GM06990 (cell line): ENCODE measurements at regions not wholly inside any gene's neighbourhood (a gene's known extent, or its start where the extent isn't known, plus 50 kb on each side); places are given as distances from the start of the nearest gene placed in this dataset.

Source experiments
- DNase-seq: peaks from one replicate; pipeline ENCODE4 v3.0.0-alpha.2; 2011; ENCODE audit not compliant: insufficient read length; ENCODE audit errors: extremely low read depth
- H3K27me3 ChIP-seq: replicated peaks from 2 replicates; pipeline ENCODE4 v1.6.0; 2011; ENCODE audit warnings: low read length; ENCODE audit not compliant: control insufficient read depth, insufficient read depth
- H3K36me3 ChIP-seq: 2 replicates; pipeline ENCODE4 v1.5.1; 2011; ENCODE audit warnings: low read length; ENCODE audit not compliant: control insufficient read depth, insufficient read depth
- H3K4me3 ChIP-seq: replicated peaks from 2 replicates; pipeline ENCODE4 v1.5.1; 2011; ENCODE audit warnings: low read depth, mild to moderate bottlenecking, control low read depth, low read length
- TF ChIP-seq, protein P1 (sequence below): IDR thresholded peaks from 2 replicates; pipeline ENCODE4 v1.5.1; 2011; ENCODE audit warnings: low read length, control low read depth, mild to moderate bottlenecking, inconsistent platforms; ENCODE audit not compliant: insufficient read depth, poor library complexity, severe bottlenecking

DNA sequence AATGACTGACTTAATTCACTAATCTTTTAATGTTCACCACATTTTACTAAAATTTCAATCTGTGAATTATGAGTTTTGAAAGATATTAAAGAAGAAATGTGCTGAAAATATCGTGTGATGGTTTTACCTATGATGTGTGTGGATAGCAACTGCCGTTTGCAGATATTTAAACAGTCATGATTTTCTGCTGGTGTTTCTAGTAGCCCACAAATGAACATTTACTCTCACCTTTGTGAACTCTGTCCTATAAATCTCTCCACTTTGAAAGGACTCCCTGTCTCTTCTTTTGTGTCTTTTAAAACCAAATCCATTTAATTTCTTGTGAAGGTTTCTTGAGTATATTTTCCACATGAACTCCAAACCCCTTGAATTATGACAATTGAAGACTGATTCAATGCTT is 771.2 kb upstream of the SALL3 start:
- Histone ChIP-seq H3K27me3 (no peaks in the 10 kb centered on the region), H3K4me3 (no peak overlapping the region), H3K36me3 (no peaks in the 10 kb centered on the region)
- DNase-seq, result no peak
- TF ChIP-seq, protein P1, sequence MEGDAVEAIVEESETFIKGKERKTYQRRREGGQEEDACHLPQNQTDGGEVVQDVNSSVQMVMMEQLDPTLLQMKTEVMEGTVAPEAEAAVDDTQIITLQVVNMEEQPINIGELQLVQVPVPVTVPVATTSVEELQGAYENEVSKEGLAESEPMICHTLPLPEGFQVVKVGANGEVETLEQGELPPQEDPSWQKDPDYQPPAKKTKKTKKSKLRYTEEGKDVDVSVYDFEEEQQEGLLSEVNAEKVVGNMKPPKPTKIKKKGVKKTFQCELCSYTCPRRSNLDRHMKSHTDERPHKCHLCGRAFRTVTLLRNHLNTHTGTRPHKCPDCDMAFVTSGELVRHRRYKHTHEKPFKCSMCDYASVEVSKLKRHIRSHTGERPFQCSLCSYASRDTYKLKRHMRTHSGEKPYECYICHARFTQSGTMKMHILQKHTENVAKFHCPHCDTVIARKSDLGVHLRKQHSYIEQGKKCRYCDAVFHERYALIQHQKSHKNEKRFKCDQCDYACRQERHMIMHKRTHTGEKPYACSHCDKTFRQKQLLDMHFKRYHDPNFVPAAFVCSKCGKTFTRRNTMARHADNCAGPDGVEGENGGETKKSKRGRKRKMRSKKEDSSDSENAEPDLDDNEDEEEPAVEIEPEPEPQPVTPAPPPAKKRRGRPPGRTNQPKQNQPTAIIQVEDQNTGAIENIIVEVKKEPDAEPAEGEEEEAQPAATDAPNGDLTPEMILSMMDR, result no peak

DNA sequence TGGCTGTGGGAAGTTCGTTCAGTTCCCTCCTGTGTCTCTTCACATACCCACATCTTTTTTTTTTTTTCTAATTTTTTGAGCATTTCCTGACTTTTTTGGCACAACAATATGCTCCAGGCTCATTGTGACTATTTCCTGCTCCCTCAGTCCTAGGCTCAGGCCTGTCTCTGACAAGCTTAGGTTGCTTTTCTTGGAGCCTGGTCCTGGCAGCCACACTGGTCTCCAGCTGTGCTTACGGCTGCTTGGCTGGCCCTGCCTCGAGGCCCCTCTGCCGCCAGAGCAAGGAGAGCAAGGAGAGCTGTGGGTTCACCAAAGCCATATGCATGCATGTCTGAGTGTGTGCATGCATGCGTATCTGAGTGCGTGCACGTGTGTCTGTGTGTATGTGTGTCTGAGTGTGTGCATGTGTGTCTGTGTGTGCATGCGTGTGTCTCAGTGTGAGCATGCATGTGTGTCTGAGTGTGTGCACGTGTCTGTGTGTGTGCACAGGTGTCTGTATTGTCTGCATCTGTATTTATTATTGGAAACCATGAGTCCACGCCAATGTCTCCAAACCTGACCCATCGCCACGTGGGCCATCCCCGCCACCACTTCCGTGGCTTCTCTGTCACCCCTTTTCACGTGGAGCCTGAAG is 766.1 kb upstream of the SALL3 start:
- DNase-seq, result no peak
- TF ChIP-seq, protein P1, result no peak
- no peaks in the 10 kb centered on the region for H3K27me3 ChIP-seq

DNA sequence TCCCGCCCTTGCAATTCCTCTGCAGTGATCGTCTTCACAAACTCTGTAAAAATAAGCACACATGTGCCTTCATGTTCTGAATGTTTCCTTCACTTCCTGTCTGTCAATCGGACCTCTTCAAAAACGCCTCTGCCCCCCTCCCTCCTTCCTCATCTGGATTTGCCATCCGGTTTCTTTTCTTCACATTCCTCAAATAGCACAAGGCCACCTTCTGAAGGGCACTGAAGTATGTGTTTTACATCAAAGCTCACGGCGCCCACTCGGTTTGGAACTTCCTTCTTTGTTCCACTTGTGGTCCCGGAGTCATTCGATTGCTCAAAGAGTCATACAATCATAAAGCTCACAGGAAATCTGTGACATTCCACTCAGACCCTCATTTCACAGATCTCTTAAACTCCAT is 758.1 kb upstream of the SALL3 start:
- Histone ChIP-seq H3K27me3 (no peaks in the 10 kb centered on the region), H3K4me3 (no peak overlapping the region), H3K36me3 (no peaks in the 10 kb centered on the region)
- DNase-seq, result no peak
- TF ChIP-seq, protein P1, result no peak

More for the DNA sequence above, 766.1 kb upstream of the SALL3 start:
- Histone ChIP-seq H3K36me3 (no peaks in the 10 kb centered on the region), H3K4me3 (no peak overlapping the region)

DNA sequence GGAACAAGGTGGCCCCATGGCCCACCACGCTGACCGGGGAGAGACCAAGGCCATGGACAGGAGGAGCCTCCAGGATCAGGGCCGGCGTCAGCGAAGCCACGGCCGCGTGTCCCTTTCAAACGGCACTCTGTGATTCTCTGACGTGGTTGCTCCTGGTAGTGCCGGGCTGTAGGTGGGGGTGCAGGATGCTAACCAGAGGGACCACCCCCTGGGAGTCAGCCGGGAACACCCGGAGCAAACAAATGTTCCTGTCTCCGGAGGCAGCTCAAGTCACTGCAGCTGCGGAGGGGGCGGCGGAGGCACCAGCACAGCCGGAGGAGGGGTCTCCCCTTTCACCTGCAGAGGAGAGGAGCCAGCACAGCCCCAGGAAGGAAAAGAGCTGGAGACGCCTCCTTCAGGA is 750.6 kb upstream of the SALL3 start:
- H3K4me3 ChIP-seq, result no peak overlapping the region
- TF ChIP-seq, protein P1, result no peak

DNA sequence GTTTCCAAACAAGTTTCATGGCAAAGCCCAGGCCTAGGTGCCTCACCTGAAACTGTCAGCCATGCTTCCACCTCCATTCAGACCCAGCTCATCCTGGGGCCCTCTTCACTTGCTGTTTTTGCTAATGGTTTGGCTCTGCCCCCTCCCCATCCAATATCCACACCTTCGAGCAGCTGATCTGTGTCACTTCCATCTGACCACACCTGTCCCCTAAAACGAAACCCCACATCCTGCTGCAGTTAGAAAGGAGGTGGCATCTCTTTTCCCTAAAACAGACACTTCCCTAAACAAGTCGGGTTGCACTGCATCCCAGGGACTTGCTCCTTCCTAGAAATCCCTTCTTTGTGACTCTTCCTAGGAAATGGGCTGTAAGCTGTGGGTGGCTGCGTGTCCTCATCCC is 748.7 kb upstream of the SALL3 start:
- TF ChIP-seq, protein P1, result no peak
- H3K36me3 ChIP-seq, result no peaks in the 10 kb centered on the region
- no peak overlapping the region for H3K4me3 ChIP-seq
- H3K27me3 ChIP-seq, result no peaks in the 10 kb centered on the region
- no peak for DNase-seq

More for the DNA sequence above, 750.6 kb upstream of the SALL3 start:
- no peaks in the 10 kb centered on the region for H3K27me3 ChIP-seq
- DNase-seq, result no peak
- H3K36me3 ChIP-seq, result no peaks in the 10 kb centered on the region

DNA sequence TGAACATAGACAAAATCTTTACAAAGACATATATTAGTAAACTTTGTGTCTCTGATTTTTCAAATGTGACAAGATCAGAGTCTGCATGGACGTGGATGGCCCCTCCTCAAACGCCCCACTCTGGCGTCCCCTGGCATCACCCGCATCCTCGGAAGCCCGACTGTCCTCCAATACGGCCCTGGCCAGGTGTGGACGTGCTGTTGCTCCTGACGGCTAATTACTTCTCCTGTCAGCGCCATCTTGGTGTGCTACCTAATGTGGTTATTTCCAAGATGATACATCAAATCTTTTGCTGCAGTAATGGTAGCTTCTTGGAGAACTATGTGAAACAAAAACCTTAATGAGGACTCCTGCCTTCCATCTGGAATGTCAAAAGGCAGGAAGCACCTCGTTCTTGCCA is 747.4 kb upstream of the SALL3 start:
- Histone ChIP-seq H3K4me3 (no peak overlapping the region), H3K36me3 (no peaks in the 10 kb centered on the region), H3K27me3 (no peaks in the 10 kb centered on the region)
- no peak for DNase-seq
- TF ChIP-seq, protein P1, result no peak
